Stimulated activated CD8-positive, alpha-beta memory T cell treated with anti-CD3 and anti-CD28 coated beads, Interleukin-15, amount 100 ng/mL, for 24 hours (primary cell): ENCODE measurements at regions not wholly inside any gene's neighbourhood (a gene's known extent, or its start where the extent isn't known, plus 50 kb on each side); places are given as distances from the start of the nearest gene placed in this dataset.
"Not testable (repeated sequence)": the region's sequence is repeated elsewhere in the genome, so short reads cannot be mapped to it uniquely, and the experiment has no call there.

ENCODE experiments used
- DNase-seq: peaks from one replicate; pipeline ENCODE4 v3.0.0-alpha.2; 2020; ENCODE audit warnings: low read depth

DNA sequence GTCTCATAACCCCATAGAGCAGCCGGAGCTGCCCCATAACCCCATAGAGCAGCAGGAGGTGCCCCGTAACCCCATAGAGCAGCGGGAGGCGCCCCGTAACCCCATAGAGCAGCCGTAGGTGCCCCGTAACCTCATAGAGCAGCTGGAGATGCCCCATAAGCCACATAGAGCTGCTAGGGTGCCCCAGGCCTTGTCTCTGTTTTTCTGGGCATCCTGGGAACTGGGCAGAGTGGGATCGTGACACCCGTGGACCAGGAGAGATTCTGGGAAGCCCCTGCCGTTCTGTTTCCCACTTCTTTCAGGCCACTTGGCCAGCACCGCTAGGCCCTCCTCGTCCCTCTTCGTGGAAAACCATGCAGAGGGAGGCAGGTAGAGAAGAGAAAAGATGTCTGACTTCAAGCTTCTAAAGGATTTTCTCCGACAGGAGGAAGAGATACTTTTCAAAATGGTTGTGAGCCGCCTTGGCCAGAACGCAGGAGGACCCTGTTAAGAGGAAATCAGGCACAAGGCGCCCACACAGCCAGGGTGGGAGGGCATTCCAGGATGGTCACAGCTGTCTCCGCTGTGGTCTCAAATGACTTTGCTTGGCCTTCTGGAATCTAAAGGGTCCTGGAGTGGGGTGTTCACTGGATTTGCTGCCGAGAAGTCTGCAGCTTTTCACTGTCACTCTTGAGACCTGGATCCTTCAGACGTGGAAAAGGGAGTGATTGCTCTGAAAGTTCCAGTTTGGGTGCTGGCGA is 171.8 kb downstream of the NPIPB11 start:
- not testable (repeated sequence) for DNase-seq

DNA sequence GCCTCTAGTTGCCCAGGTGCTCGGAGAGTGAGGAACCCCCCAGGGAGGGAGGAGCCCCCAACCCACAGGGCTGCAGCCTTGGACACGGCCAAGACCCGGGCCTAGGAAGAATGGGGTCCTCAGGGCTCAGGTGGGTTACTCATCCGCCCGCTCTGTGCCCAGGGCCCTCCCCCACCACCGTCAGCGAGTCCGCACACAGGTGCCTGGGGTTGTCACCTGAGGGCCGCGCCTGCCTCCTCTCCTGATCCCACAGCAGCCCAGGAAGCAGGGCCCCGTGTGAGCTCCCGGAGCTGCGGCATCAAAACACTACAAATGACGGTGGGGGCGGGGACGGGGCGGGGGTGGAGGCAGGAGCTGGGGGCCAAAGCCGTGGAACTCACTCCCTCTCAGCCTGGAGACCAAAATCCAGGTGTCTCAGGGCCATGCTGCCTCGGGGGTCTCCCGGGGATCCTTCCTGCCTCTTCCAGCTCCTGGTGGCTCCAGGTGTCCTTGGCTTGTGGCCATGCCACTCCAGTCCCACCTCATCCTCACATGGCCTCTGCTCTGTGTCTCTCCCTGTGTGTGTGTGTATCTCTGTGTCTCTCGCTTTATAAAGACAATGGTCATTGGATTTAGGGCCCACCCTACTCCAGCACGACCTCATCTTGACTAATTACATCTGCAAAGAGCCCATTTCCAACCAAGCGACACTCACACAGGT is 172.7 kb downstream of the NPIPB11 start:
- DNase-seq = not testable (repeated sequence)

DNA sequence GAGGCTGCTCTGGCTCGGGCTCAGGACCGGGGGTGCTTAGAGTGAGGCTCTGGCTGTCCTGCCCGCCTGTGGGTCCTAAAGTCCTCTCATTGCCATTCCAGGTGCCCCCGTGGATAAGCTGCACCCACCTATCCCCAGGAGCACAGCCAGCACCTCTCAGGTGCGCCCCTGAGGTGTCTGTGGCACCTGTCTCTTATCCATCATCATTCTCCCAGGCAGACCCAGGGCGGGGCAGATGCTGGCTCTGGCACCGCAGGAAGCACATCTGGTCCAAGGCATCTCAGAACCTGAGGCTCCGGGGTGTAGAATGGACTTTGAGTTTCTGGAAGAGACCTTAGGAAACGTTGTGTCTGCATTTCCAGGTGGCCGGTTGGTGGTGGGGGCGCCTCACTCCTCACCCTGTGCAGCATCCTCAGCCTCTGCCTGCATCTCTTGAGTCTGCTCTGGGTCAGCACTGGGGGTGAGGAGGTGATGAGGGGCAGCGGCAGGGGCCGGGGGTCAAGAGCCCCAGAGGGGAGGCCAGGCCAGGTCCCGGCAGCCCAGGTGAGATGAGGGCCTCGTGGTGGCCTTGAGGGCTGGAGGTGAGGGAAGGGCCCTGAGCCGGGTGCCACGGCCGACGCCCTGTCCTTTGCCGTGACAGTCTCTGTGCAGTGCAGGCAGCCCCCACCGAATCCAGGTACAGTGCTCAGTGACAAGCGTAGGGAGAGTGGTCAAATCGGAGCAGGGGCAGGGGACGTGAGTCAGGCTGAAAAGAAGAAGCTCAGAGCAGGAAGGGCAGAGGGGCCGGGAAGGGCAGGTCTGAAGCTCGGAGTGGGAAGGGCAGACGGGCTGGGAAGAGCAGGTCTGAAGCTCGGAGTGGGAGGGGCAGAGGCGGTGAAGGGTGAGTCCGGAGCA is 173.5 kb downstream of the NPIPB11 start:
- DNase-seq = no peak

DNA sequence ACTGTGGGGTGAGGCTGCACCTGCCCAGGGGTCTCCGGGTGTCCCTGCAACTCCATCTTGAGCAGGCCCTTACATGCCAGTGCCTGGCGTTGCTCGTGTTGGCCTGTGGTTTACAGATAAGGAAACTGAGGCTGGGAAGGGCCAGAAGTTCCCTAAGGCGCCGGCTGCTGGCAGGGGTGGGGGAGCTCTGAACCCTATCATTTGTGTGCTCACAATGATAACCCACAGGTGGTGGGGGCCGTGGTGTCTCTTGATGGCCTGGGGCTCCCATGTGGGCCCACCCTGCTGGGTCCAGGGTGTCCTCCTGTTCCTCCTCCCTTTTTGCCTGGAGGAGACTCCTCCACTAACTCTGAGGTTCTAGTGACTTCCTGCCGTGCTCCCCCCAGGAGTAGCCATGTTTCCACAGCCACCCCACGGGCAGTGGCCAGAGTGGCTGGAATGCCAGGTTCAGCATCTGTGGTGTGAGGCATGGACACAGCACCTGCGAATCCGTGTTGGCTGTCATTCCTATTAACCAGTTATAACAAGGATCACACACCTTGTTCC is 174.3 kb downstream of the NPIPB11 start:
- DNase-seq = not testable (repeated sequence)

DNA sequence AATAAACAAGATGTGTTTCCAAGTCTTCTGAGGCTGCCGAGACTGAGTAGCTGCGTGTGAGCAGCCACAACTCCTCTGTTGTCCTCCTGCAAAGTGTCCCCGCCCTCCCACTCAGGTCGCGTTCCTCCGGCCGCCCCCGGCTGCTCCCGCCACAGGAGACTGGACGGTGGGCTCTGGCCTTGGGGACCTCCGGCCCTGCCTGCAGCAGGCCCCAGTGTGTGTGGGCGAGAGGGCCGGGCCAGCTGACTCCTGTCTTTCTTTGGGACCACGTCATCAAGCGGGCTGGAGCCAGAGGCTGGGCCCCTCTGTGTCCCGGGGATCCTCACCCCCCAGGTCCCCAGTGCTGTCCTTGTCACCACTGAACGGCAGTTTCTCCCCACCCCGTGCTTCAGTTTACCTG is 175.3 kb downstream of the NPIPB11 start:
- no peak for DNase-seq

DNA sequence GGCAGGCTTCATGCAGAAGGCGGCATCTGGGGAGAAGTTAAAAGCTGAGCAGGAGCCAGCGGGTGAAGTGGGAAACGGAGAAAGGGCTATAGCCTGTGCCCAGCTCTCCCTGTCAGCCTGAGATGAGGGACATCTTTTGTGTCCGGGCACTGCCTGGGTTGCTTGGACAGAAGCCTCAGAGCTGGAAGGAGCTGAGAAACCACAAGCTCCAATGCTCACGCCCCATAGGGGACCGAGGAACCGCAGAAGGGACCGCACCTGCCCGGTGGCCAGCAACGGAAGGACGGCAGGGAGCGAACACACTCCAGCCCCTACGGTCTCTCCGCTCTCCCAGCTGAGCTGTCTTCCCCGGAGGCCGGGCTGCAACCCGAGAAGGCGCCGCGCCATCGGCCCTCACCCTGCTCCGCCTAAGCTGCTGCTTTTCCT is 175.8 kb downstream of the NPIPB11 start:
- DNase-seq = no peak

DNA sequence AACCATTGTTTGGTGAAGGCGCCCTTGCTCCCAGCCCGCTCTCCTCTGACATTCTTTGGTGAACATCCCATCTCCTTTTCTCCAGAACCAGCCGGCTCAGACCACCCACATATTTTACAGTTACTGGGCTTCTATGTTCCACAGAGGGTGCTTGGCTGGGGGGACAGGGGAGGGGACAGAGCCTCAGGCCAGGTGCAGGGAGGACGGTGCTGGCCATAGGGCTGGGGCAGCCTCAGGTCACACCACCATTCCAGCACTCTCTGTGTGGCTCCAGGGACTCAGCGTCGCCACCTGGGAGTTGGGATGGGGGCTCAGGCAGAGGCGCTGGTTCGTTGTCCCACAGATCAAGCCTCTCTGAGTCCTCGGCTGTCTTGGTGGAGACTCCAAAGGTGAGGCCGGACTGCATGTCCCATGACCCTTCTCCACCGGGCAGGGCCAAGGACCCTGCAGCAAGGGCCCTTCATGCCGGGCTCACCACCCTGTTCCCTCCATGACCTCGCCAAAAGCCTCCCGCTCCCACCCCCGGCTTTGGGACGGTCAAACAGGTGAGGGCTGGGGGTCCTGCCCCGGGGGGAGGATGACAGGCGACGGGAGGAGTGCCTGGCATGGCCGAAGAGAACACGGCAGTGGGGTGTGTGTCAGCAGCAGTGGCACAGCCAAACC is 176.4 kb downstream of the NPIPB11 start:
- not testable (repeated sequence) for DNase-seq

DNA sequence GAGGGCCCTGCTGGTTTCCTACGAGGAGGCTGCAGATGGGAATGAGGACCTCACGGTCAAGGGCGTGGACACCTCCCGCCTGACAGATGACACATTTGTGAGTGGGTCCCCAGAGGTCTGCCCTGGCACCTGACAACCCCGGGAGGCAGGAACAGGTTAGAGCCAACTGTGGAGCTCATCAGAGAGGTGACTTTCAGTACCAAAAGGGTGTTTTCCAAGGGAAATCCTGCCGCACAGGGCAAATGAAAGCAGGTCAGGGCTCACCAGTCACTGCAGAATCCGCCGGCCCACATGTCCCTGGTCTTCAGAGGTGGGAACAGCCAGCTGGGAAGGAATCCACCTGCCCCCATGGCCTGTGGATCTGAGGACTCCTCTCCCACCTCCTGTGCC is 176.9 kb downstream of the NPIPB11 start:
- not testable (repeated sequence) for DNase-seq

DNA sequence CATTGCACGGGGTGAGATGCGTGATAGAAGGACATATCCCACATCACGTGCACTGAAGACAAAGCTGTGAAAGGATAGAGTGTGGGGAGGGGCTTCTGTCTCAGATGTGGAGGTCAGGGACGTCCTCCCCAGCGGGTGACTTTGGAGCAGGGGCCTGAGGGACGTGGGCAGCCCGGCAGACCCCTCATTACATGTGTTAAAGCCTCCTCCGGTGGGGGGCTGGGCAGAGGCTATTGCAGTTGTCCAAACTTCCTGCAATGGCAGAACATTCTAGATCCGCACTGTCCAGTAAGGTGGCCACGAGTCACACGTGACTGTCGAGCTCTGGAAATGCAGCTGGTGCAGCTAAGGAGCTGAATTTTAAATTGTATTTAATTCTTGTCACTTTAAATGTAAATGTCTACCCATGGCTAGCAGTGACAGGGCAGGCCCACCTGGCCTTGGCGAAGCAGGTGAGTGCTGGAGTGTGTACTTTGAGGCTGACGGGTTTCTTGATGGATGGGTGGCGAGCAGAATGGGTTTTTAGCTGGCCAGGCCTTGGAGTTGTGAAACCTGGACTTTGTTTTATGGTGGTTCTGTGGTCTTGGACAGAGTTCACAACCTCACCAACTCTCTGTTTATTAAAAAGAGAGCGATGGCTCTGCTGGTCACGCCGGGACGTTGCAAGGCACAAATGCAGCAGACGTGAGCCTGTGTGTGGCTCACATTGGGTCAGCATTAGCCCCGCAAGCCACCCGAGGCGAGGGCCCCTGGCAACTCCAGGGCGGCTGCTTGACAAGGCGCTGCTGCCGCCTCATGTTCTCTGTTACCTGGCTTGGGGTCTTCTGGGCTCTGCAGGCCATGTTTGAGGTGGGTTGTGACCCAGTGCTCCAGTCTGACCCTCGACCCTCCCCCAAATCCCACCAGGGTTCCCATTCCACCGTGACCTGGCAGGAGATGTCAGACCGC is 177.6 kb downstream of the NPIPB11 start:
- not testable (repeated sequence) for DNase-seq

DNA sequence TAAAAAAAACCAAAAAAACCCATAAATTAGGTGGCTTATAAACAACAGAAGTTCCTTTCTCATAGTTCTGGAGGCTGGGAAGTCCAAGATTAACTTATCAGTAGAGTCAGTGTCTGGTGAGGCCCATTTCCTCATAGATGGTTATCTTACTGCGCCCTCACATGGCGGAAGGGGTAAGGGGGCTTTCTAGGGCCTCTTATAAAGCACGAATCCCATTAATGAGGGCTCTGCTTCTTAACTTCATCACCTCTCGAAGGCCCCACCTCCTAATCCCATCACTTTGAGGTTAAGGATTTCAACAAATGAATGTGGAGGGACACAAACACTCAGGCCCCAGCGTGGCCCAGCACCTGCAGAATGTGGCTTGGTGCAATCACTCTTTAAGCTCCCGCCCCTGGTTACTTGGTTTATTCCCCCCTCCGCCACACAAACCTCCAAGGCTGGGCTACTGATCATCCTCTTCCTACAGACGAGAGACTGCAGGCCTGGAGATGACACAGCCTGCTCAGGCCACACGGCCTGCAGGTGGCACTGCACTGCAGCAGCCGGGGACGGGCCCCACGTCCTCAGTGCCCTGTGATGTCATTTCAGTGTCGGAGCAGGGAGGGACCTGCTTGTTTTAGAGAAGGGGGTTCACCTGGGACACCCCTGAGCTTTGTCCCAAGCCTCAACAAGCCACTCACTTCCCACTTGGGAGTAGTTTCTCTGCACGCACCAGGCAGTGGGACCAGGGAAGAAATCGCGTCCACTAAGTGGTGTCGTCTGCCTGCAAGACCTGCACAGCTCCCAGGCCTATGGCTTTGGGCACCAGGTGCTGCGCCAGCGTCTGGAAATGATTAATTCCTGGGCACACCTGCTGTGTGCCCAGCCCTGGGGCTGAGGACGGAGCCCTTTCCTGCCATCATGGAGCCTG is 178.5 kb downstream of the NPIPB11 start:
- DNase-seq = not testable (repeated sequence)

DNA sequence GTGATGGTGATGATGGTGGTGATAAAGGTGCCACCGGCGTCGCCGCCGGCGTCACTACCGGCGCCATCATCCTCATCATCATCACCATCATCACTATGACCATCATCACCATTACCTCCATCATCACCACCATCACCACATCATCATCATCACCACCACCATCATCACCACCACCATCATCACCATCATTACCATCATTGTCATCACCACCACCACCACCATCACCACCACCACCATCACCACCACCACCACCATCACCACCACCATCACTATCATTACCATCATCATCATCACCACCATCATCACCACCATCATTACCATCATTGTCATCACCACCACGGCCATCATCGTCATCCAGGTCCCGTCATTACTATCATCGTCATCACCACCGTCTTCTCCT is 179.7 kb downstream of the NPIPB11 start:
- no peak for DNase-seq

DNA sequence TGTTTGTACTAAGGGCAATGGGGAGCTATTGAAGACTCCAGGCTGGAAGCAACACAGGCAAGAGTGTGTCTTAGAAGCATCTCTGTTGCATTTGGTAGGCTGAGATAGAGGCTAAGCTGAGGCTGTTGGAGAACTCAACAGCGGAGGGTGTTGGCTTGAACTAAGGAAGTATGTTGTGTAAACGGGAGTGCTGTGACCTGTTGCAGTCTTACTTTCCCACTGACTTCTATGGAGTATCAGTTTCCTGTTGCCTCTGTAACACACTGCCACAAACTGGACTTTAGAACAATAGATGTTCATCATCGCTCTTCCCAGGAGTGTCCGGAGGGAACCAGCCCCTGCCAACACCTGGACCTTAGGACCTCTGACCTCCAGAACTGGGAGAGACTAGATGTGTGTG is 181.8 kb downstream of the NPIPB11 start:
- DNase-seq = not testable (repeated sequence)

DNA sequence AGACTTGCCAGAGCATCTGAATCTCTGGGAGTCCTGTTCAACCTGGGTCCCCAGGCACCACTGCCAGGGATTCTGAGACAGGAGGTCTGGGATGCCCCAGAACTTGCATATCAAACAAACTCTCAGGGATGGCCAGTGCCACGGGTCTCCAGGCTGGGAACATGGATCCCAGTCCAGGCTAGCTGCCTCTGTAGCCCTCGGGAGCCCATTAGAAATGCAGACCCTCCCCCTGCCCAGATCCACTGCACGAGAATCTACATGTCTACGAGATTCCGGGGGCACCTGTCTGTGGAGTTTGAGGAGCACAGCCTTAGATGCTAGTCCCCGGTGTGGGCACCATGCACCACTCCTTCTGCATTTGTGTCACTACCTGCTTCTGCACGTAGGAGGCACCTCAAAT is 183.9 kb downstream of the NPIPB11 start:
- not testable (repeated sequence) for DNase-seq

DNA sequence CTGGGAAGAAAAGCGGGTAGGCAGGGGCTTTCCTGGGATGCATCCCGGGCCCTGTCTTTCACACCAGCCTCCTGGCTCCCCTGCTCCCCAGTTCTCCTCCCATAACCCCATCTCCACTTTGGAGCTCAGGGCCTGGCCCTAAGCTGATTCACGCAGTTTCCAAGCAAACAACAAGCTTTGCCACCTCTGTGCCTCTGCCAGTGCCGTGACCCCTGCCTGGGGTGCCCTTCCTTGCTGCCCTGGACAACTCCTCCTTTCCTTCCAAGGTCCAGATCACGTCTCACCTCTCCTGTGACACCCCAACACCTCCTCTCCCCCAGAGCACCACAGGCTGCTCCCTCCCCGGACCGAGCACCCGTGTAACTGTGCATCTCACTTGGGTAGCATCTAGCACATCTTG is 184.5 kb downstream of the NPIPB11 start:
- DNase-seq = not testable (repeated sequence)

DNA sequence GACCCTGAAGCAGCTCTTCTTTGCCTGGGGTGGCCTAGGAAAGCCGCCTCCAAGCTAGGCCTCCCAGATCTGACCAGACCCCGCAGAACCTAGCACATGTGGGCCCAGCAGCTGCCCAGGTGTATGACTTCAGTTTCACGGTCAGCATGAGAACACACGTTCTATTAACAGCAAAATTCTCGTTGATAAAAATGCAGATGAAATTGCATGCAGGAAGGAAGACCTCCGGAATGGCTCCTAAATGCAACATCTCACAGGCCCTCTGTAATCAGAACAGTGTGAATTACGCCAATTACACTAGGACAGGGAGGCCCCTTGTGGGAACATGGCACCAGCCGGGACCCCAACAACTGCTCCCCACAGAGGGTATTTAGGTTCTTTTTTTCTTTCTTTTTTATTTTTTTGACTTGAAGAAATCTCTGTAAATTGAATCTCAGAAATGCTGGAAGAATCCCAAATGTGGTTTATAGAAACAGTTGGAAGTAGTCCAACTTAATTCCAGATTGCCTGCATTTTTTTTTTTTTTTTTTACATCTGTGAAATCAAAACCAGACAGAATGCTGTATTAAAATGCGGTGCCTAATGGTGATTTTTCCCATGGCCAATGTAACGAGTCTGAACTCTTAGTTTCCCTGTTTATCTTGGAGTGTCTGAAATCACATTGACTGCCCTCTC is 185.1 kb downstream of the NPIPB11 start:
- not testable (repeated sequence) for DNase-seq

DNA sequence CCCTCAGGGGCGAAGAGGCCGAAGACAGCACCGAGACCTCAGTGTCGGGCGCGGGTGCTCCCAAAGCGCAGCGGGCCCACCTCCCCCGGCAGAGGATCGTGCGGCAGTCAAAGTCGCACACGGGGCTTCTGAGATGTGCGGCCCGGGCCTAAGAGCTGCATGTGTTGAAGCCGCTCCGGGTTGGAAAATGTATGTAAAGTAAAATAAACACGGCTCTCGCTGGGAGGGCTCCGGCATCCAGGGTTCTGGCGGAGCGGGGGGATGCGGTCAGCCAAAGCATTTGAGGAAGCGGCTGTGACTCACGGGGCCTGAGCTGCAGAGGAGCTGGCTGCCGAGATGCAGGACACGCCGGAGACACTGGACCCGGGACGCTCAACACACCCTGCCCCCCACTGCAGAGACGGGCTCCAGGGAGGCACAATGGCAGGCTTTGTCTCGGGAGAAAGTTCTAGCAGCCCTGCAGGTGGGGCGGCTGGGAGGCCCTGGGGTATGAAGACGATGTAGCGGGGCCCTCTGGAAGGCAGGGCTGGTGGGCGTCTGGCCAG is 185.8 kb downstream of the NPIPB11 start:
- DNase-seq = not testable (repeated sequence)

DNA sequence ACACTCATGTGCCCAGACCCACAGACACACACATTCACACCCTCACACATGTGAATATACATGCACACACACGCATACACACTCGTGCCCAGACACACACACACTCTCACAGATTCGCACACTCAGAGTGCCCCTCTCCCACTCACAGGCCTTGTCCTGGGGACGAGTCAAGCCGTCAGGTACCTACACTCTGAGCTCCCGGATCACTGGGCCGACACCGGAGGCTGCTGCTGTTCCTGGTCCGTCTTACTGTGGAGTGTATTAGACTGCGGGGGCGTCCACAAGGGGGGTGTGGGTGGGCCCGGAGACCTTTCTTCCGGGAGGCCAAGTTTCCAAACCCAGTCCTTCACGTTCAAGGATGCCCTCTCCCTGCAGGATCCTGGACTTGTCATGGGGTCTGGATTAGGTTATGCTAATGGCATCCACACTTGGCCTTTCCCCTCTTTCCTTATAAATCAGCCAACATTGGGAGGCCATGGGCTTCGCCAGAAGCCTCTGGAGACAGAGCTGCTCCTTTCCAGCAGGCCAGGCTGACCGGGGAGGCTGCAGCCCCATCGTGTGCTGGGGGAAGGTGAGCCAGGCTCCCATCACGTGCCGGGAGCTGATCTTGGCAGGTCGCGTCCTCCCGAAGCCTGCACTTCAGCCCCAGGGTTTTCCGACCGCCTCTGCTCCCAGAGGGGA is 186.4 kb downstream of the NPIPB11 start:
- DNase-seq = not testable (repeated sequence)

DNA sequence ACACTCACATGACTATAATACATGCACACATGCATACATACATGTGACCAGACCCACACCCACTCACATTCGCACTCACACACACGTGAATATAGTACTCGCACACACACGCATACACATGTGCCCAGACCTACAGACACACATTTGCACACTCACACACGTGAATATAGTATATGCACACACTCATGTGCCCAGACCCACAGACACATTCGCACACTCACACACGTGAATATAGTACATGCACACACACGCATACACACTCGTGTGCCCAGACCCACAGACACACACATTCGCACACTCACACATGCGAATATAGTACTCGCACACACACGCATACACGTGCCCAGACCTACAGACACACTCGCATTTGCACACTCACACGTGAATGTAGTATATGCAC is 186.9 kb downstream of the NPIPB11 start:
- not testable (repeated sequence) for DNase-seq
